A172 (cell line): ENCODE measurements at regions not wholly inside any gene's neighbourhood (a gene's known extent, or its start where the extent isn't known, plus 50 kb on each side); places are given as distances from the start of the nearest gene placed in this dataset.

Source experiments
- DNase-seq: peaks from one replicate; pipeline ENCODE4 v3.0.0-alpha.2; 2015; ENCODE audit warnings: low spot score

GRCh38 chr2:41973871-41974270 lies 74.0 kb upstream of the PKDCC start:
- no peak for DNase-seq

GRCh38 chr2:41981417-41981816 lies 66.4 kb upstream of the PKDCC start:
- DNase-seq, result no peak

- no peak for DNase-seq
Observed at GRCh38 chr2:41985573-41986095, 62.2 kb upstream of the PKDCC start.

- no peak for DNase-seq
Observed at GRCh38 chr2:41989501-41990180, 58.2 kb upstream of the PKDCC start.

GRCh38 chr2:41990245-41990644 lies 57.6 kb upstream of the PKDCC start:
- DNase-seq, result no peak

GRCh38 chr2:41990688-41991087 lies 57.1 kb upstream of the PKDCC start:
- no peak for DNase-seq

- DNase-seq, result no peak
Observed at GRCh38 chr2:41992056-41992642, 55.7 kb upstream of the PKDCC start.

- DNase-seq, result no peak
Observed at GRCh38 chr2:41992671-41993434, 55.0 kb upstream of the PKDCC start.

GRCh38 chr2:41993435-41993925 lies 54.3 kb upstream of the PKDCC start:
- DNase-seq, result no peak

GRCh38 chr2:41994233-41994637 lies 53.6 kb upstream of the PKDCC start:
- DNase-seq, result peak; percentile 23

GRCh38 chr2:41994661-41995060 lies 53.2 kb upstream of the PKDCC start:
- DNase-seq, result no peak

- no peak for DNase-seq
Observed at GRCh38 chr2:41997561-41997960, 50.3 kb upstream of the PKDCC start.
